Neural cell (in vitro differentiated cells): ENCODE measurements at regions not wholly inside any gene's neighbourhood (a gene's known extent, or its start where the extent isn't known, plus 50 kb on each side); places are given as distances from the start of the nearest gene placed in this dataset.

ENCODE experiments used
- H2AFZ ChIP-seq: fragments of 200-600, 300-800 bp; sonication (generic), shearing (Covaris generic); 2 replicates; pipeline ENCODE4 v1.6.0; 2014; ENCODE audit warnings: low read depth, mild to moderate bottlenecking, antibody characterized with exemption, low read length, moderate library complexity
- H3F3A ChIP-seq: fragments of 200-600 bp; shearing (Covaris generic); 2 replicates; pipeline ENCODE4 v1.6.1; 2016; ENCODE audit warnings: mild to moderate bottlenecking, moderate library complexity, mixed read lengths, antibody characterized with exemption, low read length; ENCODE audit not compliant: insufficient read depth, poor library complexity, severe bottlenecking
- H3K27ac ChIP-seq: fragments of 200-600, 300-800 bp; sonication (generic), shearing (Covaris generic); 2 replicates; pipeline ENCODE4 v1.5.1; 2014; ENCODE audit warnings: mild to moderate bottlenecking, low read length, moderate library complexity
- H3K27me3 ChIP-seq: fragments of 300-800, 200-600 bp; sonication (generic), shearing (Covaris generic); 2 replicates; pipeline ENCODE4 v1.6.0; 2014; ENCODE audit warnings: mild to moderate bottlenecking, low read depth, low read length, moderate library complexity; ENCODE audit not compliant: insufficient read depth
- H3K36me3 ChIP-seq: fragments of 300-800, 200-600 bp; sonication (generic), shearing (Covaris generic); 2 replicates; pipeline ENCODE4 v1.5.1; 2014; ENCODE audit warnings: mild to moderate bottlenecking, antibody characterized with exemption, low read length, moderate library complexity; ENCODE audit not compliant: insufficient read depth
- H3K4me2 ChIP-seq: fragments of 300-800, 200-600 bp; sonication (generic), shearing (Covaris generic); 2 replicates; pipeline ENCODE4 v1.6.0; 2014; ENCODE audit warnings: mild to moderate bottlenecking, low read length
- H3K4me3 ChIP-seq: fragments of 300-800, 200-600 bp; sonication (generic), shearing (Covaris generic); 2 replicates; pipeline ENCODE4 v1.5.1; 2014; ENCODE audit warnings: mild to moderate bottlenecking, low read length, moderate library complexity
- H3K79me2 ChIP-seq: fragments of 200-600 bp; shearing (Covaris generic); replicated peaks from 2 replicates; pipeline ENCODE4 v1.6.0; 2014; ENCODE audit warnings: mild to moderate bottlenecking, low read length, moderate library complexity; ENCODE audit not compliant: insufficient read depth
- H3K9ac ChIP-seq: fragments of 300-800, 200-600 bp; sonication (generic), shearing (Covaris generic); 2 replicates; pipeline ENCODE4 v1.6.1; 2016; ENCODE audit warnings: mild to moderate bottlenecking, low read length, mixed read lengths
- H3K9me2 ChIP-seq: fragments of 200-600 bp; shearing (Covaris generic); 2 replicates; pipeline ENCODE4 v1.6.1; 2016; ENCODE audit warnings: mild to moderate bottlenecking, low read length, mixed read lengths; ENCODE audit not compliant: insufficient read depth
- H3K9me3 ChIP-seq: fragments of 200-600, 300-800 bp; sonication (generic), shearing (Covaris generic); 2 replicates; pipeline ENCODE4 v1.6.1; 2016; ENCODE audit warnings: mild to moderate bottlenecking, mixed run types, low read length, moderate library complexity, mixed read lengths
- H4K20me1 ChIP-seq: fragments of 200-600 bp; shearing (Covaris generic); 2 replicates; pipeline ENCODE4 v1.6.1; 2016; ENCODE audit warnings: mild to moderate bottlenecking, mixed run types; ENCODE audit not compliant: insufficient read depth
- CTCF ChIP-seq: fragments of 450-650 bp; IDR thresholded peaks from 2 replicates; pipeline ENCODE4 v1.5.1; 2014; ENCODE audit warnings: antibody characterized with exemption, mild to moderate bottlenecking, moderate library complexity; ENCODE audit not compliant: poor library complexity, severe bottlenecking
- EP300 ChIP-seq: fragments of 450-650 bp; conservative IDR thresholded peaks from 2 replicates; pipeline ENCODE4 v1.6.1; 2014; ENCODE audit warnings: antibody characterized with exemption, mild to moderate bottlenecking, moderate library complexity; ENCODE audit not compliant: poor library complexity, severe bottlenecking
- EZH2 ChIP-seq: fragments of 200-600, 300-800 bp; shearing (Covaris generic), sonication (generic); IDR thresholded peaks from 2 replicates; pipeline ENCODE4 v1.6.1; 2014; ENCODE audit warnings: antibody characterized with exemption, low read length, borderline replicate concordance, mild to moderate bottlenecking; ENCODE audit not compliant: insufficient read depth, poor library complexity, severe bottlenecking
- MXI1 ChIP-seq: fragments of 450-650 bp; conservative IDR thresholded peaks from 2 replicates; pipeline ENCODE4 v1.6.1; 2014; ENCODE audit warnings: antibody characterized with exemption, mild to moderate bottlenecking; ENCODE audit not compliant: poor library complexity, severe bottlenecking
- POLR2AphosphoS5 ChIP-seq: IDR thresholded peaks from 2 replicates; pipeline ENCODE4 v1.6.1; 2012
- RAD21 ChIP-seq: fragments of 450-650 bp; conservative IDR thresholded peaks from 2 replicates; pipeline ENCODE4 v1.6.1; 2014; ENCODE audit warnings: antibody characterized with exemption, mild to moderate bottlenecking, moderate library complexity
- REST ChIP-seq: IDR thresholded peaks from 2 replicates; pipeline ENCODE4 v1.6.1; 2012; ENCODE audit warnings: borderline replicate concordance
- SMC3 ChIP-seq: fragments of 450-650 bp; conservative IDR thresholded peaks from 2 replicates; pipeline ENCODE4 v1.6.1; 2014; ENCODE audit warnings: antibody characterized with exemption, mild to moderate bottlenecking, moderate library complexity; ENCODE audit not compliant: poor library complexity
- TAF1 ChIP-seq: IDR thresholded peaks from 2 replicates; pipeline ENCODE4 v1.6.1; 2012; ENCODE audit warnings: low read depth

DNA sequence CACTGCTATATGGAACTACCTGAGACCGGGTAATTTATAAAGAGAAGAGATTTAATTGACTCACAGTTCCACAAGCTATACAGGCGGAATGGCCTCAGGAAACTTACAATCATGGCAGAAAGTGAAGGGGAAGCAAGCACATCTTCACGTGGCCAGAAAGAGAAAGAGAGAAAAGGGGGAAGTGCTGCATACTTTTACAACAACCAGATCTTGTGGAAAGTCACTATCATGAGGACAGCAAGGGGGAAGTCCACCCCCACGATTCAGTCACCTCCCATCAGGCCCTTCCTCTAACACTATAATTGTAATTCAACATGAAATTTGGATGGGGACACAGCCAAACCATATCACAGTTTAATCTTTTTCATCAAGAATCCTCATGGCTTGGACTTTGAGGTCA lies 339.2 kb upstream of the AJAP1 start:
- Histone ChIP-seq H3K4me3 (no peak overlapping the region), H3K27me3 (no peaks in the 10 kb centered on the region), H3F3A (no peaks in the 10 kb centered on the region), H3K9ac (no peak overlapping the region), H2AFZ (no peak overlapping the region), H3K9me3 (no peaks in the 10 kb centered on the region), H4K20me1 (no peaks in the 10 kb centered on the region), H3K4me2 (no peak overlapping the region), H3K27ac (no peak overlapping the region), H3K79me2 (no peaks in the 10 kb centered on the region), H3K36me3 (no peaks in the 10 kb centered on the region), H3K9me2 (no peaks in the 10 kb centered on the region)
- TF ChIP-seq EZH2 = no peak
- no peak for TF ChIP-seq SMC3
- no peak for TF ChIP-seq TAF1
- TF ChIP-seq CTCF = no peak
- TF ChIP-seq RAD21 = no peak
- no peak for TF ChIP-seq EP300
- no peak for TF ChIP-seq REST
- TF ChIP-seq MXI1 = no peak
- TF ChIP-seq POLR2AphosphoS5 = no peak

DNA sequence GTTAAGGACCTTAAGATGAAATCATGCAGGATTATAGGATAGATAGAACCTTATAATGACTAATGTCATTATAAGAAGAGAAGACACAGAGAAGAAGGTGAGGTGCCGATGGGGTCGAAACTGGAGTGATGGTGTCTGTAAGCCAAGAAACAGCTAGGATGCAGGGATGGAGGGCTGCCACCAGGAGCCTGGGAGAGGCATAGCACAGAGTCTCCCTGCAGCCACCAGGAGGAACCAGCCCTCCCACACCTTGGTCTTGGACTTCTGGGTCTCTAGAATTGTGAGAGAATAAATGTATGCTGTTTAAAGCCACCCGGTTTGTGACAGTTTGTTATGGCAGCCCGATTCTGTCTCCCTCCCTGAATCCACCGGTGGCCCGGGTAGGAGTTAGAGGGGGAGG lies 337.2 kb upstream of the AJAP1 start:
- no peaks in the 10 kb centered on the region for H3K27me3 ChIP-seq
- no peaks in the 10 kb centered on the region for H3K36me3 ChIP-seq
- H3F3A ChIP-seq = no peaks in the 10 kb centered on the region
- no peak overlapping the region for H3K4me3 ChIP-seq
- H3K27ac ChIP-seq = no peak overlapping the region
- TF ChIP-seq POLR2AphosphoS5 (no peak), TAF1 (no peak), SMC3 (no peak), RAD21 (no peak), EZH2 (no peak), EP300 (no peak), REST (no peak), MXI1 (no peak), CTCF (no peak)
- H3K9me3 ChIP-seq = no peaks in the 10 kb centered on the region
- no peak overlapping the region for H3K9ac ChIP-seq
- no peak overlapping the region for H2AFZ ChIP-seq
- H3K79me2 ChIP-seq = no peaks in the 10 kb centered on the region
- H3K4me2 ChIP-seq = no peak overlapping the region
- H3K9me2 ChIP-seq = no peaks in the 10 kb centered on the region
- H4K20me1 ChIP-seq = no peaks in the 10 kb centered on the region
